AG10803 (cell line): ENCODE measurements at regions not wholly inside any gene's neighbourhood (a gene's known extent, or its start where the extent isn't known, plus 50 kb on each side); places are given as distances from the start of the nearest gene placed in this dataset.

Experiments used
- DNase-seq: peaks from one replicate; pipeline ENCODE4 v3.0.0; 2010; ENCODE audit warnings: low read depth
- H3K4me3 ChIP-seq: 2 replicates; pipeline ENCODE4 v1.5.1; 2011; ENCODE audit warnings: mild to moderate bottlenecking, low read length, control low read depth
- CTCF ChIP-seq: conservative IDR thresholded peaks from 2 replicates; pipeline ENCODE4 v1.5.1; 2011; ENCODE audit warnings: mild to moderate bottlenecking, low read length, control low read depth, inconsistent platforms

- no peak for TF ChIP-seq CTCF
- DNase-seq, result no peak
- H3K4me3 ChIP-seq, result no peak overlapping the region
These were observed 53.5 kb upstream of the TSHZ3 start for GRCh38 chr19:31402529-31403316.

GRCh38 chr19:31406106-31406505 is 56.9 kb upstream of the TSHZ3 start:
- no peak overlapping the region for H3K4me3 ChIP-seq
- no peak for TF ChIP-seq CTCF

GRCh38 chr19:31408460-31409124 is 59.4 kb upstream of the TSHZ3 start:
- TF ChIP-seq CTCF, result no peak
- no peak overlapping the region for H3K4me3 ChIP-seq
- DNase-seq, result peak; percentile 87

More at GRCh38 chr19:31406106-31406505, 56.9 kb upstream of the TSHZ3 start:
- no peak for DNase-seq

- DNase-seq, result no peak
- no peak overlapping the region for H3K4me3 ChIP-seq
- TF ChIP-seq CTCF, result no peak
These were observed 64.1 kb upstream of the TSHZ3 start for GRCh38 chr19:31413353-31413752.

- TF ChIP-seq CTCF, result no peak
- no peak for DNase-seq
- no peak overlapping the region for H3K4me3 ChIP-seq
These were observed 66.1 kb upstream of the TSHZ3 start for GRCh38 chr19:31415322-31415721.

GRCh38 chr19:31416548-31416947 is 67.3 kb upstream of the TSHZ3 start:
- DNase-seq, result no peak
- TF ChIP-seq CTCF, result no peak
- no peak overlapping the region for H3K4me3 ChIP-seq

GRCh38 chr19:31418055-31418454 is 68.8 kb upstream of the TSHZ3 start:
- TF ChIP-seq CTCF, result no peak
- DNase-seq, result no peak
- no peak overlapping the region for H3K4me3 ChIP-seq
